Neural cell (in vitro differentiated cells): ENCODE measurements at regions not wholly inside any gene's neighbourhood (a gene's known extent, or its start where the extent isn't known, plus 50 kb on each side); places are given as distances from the start of the nearest gene placed in this dataset.

Source experiments
- H2AFZ ChIP-seq: fragments of 200-600, 300-800 bp; sonication (generic), shearing (Covaris generic); 2 replicates; pipeline ENCODE4 v1.6.0; 2014; ENCODE audit warnings: low read depth, mild to moderate bottlenecking, antibody characterized with exemption, low read length, moderate library complexity
- H3F3A ChIP-seq: fragments of 200-600 bp; shearing (Covaris generic); 2 replicates; pipeline ENCODE4 v1.6.1; 2016; ENCODE audit warnings: mild to moderate bottlenecking, moderate library complexity, mixed read lengths, antibody characterized with exemption, low read length; ENCODE audit not compliant: insufficient read depth, poor library complexity, severe bottlenecking
- H3K27ac ChIP-seq: fragments of 200-600, 300-800 bp; sonication (generic), shearing (Covaris generic); 2 replicates; pipeline ENCODE4 v1.5.1; 2014; ENCODE audit warnings: mild to moderate bottlenecking, low read length, moderate library complexity
- H3K27me3 ChIP-seq: fragments of 300-800, 200-600 bp; sonication (generic), shearing (Covaris generic); 2 replicates; pipeline ENCODE4 v1.6.0; 2014; ENCODE audit warnings: mild to moderate bottlenecking, low read depth, low read length, moderate library complexity; ENCODE audit not compliant: insufficient read depth
- H3K36me3 ChIP-seq: fragments of 300-800, 200-600 bp; sonication (generic), shearing (Covaris generic); 2 replicates; pipeline ENCODE4 v1.5.1; 2014; ENCODE audit warnings: mild to moderate bottlenecking, antibody characterized with exemption, low read length, moderate library complexity; ENCODE audit not compliant: insufficient read depth
- H3K4me2 ChIP-seq: fragments of 300-800, 200-600 bp; sonication (generic), shearing (Covaris generic); 2 replicates; pipeline ENCODE4 v1.6.0; 2014; ENCODE audit warnings: mild to moderate bottlenecking, low read length
- H3K4me3 ChIP-seq: fragments of 300-800, 200-600 bp; sonication (generic), shearing (Covaris generic); 2 replicates; pipeline ENCODE4 v1.5.1; 2014; ENCODE audit warnings: mild to moderate bottlenecking, low read length, moderate library complexity
- H3K79me2 ChIP-seq: fragments of 200-600 bp; shearing (Covaris generic); replicated peaks from 2 replicates; pipeline ENCODE4 v1.6.0; 2014; ENCODE audit warnings: mild to moderate bottlenecking, low read length, moderate library complexity; ENCODE audit not compliant: insufficient read depth
- H3K9ac ChIP-seq: fragments of 300-800, 200-600 bp; sonication (generic), shearing (Covaris generic); 2 replicates; pipeline ENCODE4 v1.6.1; 2016; ENCODE audit warnings: mild to moderate bottlenecking, low read length, mixed read lengths
- H3K9me2 ChIP-seq: fragments of 200-600 bp; shearing (Covaris generic); 2 replicates; pipeline ENCODE4 v1.6.1; 2016; ENCODE audit warnings: mild to moderate bottlenecking, low read length, mixed read lengths; ENCODE audit not compliant: insufficient read depth
- H3K9me3 ChIP-seq: fragments of 200-600, 300-800 bp; sonication (generic), shearing (Covaris generic); 2 replicates; pipeline ENCODE4 v1.6.1; 2016; ENCODE audit warnings: mild to moderate bottlenecking, mixed run types, low read length, moderate library complexity, mixed read lengths
- H4K20me1 ChIP-seq: fragments of 200-600 bp; shearing (Covaris generic); 2 replicates; pipeline ENCODE4 v1.6.1; 2016; ENCODE audit warnings: mild to moderate bottlenecking, mixed run types; ENCODE audit not compliant: insufficient read depth
- CTCF ChIP-seq: fragments of 450-650 bp; IDR thresholded peaks from 2 replicates; pipeline ENCODE4 v1.5.1; 2014; ENCODE audit warnings: antibody characterized with exemption, mild to moderate bottlenecking, moderate library complexity; ENCODE audit not compliant: poor library complexity, severe bottlenecking
- EP300 ChIP-seq: fragments of 450-650 bp; conservative IDR thresholded peaks from 2 replicates; pipeline ENCODE4 v1.6.1; 2014; ENCODE audit warnings: antibody characterized with exemption, mild to moderate bottlenecking, moderate library complexity; ENCODE audit not compliant: poor library complexity, severe bottlenecking
- EZH2 ChIP-seq: fragments of 200-600, 300-800 bp; shearing (Covaris generic), sonication (generic); IDR thresholded peaks from 2 replicates; pipeline ENCODE4 v1.6.1; 2014; ENCODE audit warnings: antibody characterized with exemption, low read length, borderline replicate concordance, mild to moderate bottlenecking; ENCODE audit not compliant: insufficient read depth, poor library complexity, severe bottlenecking
- MXI1 ChIP-seq: fragments of 450-650 bp; conservative IDR thresholded peaks from 2 replicates; pipeline ENCODE4 v1.6.1; 2014; ENCODE audit warnings: antibody characterized with exemption, mild to moderate bottlenecking; ENCODE audit not compliant: poor library complexity, severe bottlenecking
- POLR2AphosphoS5 ChIP-seq: IDR thresholded peaks from 2 replicates; pipeline ENCODE4 v1.6.1; 2012
- RAD21 ChIP-seq: fragments of 450-650 bp; conservative IDR thresholded peaks from 2 replicates; pipeline ENCODE4 v1.6.1; 2014; ENCODE audit warnings: antibody characterized with exemption, mild to moderate bottlenecking, moderate library complexity
- REST ChIP-seq: IDR thresholded peaks from 2 replicates; pipeline ENCODE4 v1.6.1; 2012; ENCODE audit warnings: borderline replicate concordance
- SMC3 ChIP-seq: fragments of 450-650 bp; conservative IDR thresholded peaks from 2 replicates; pipeline ENCODE4 v1.6.1; 2014; ENCODE audit warnings: antibody characterized with exemption, mild to moderate bottlenecking, moderate library complexity; ENCODE audit not compliant: poor library complexity
- TAF1 ChIP-seq: IDR thresholded peaks from 2 replicates; pipeline ENCODE4 v1.6.1; 2012; ENCODE audit warnings: low read depth

GRCh38 chr2:120491111-120491625, 145.2 kb downstream of the INHBB start:
- Histone ChIP-seq H2AFZ (no peak overlapping the region), H3K9me3 (no peaks in the 10 kb centered on the region), H3K9me2 (no peaks in the 10 kb centered on the region), H3K36me3 (no peaks in the 10 kb centered on the region), H3K27ac (no peak overlapping the region), H3F3A (no peaks in the 10 kb centered on the region), H3K4me3 (no peak overlapping the region), H3K79me2 (no peaks in the 10 kb centered on the region), H3K4me2 (no peak overlapping the region), H3K27me3 (no peaks in the 10 kb centered on the region), H3K9ac (no peak overlapping the region), H4K20me1 (no peaks in the 10 kb centered on the region)
- TF ChIP-seq CTCF, result no peak
- no peak for TF ChIP-seq POLR2AphosphoS5
- no peak for TF ChIP-seq EP300
- TF ChIP-seq TAF1, result no peak
- no peak for TF ChIP-seq REST
- no peak for TF ChIP-seq MXI1
- TF ChIP-seq EZH2, result no peak
- TF ChIP-seq SMC3, result no peak
- TF ChIP-seq RAD21, result no peak

GRCh38 chr2:120493231-120493630, 147.3 kb downstream of the INHBB start:
- Histone ChIP-seq H3K9me3 (no peaks in the 10 kb centered on the region), H3K27ac (no peak overlapping the region), H3K4me2 (no peak overlapping the region), H3K9me2 (no peaks in the 10 kb centered on the region), H3K36me3 (no peaks in the 10 kb centered on the region), H3K27me3 (no peaks in the 10 kb centered on the region), H3K4me3 (no peak overlapping the region), H4K20me1 (no peaks in the 10 kb centered on the region), H3K79me2 (no peaks in the 10 kb centered on the region), H2AFZ (no peak overlapping the region), H3F3A (no peaks in the 10 kb centered on the region), H3K9ac (no peak overlapping the region)
- no peak for TF ChIP-seq REST
- TF ChIP-seq EP300, result no peak
- TF ChIP-seq SMC3, result no peak
- no peak for TF ChIP-seq RAD21
- TF ChIP-seq CTCF, result no peak
- TF ChIP-seq EZH2, result no peak
- no peak for TF ChIP-seq POLR2AphosphoS5
- TF ChIP-seq MXI1, result no peak
- no peak for TF ChIP-seq TAF1
